NCI-H82 treated with DMSO at 0.1 percent for 48 hours (cell line): ENCODE measurements at regions not wholly inside any gene's neighbourhood (a gene's known extent, or its start where the extent isn't known, plus 50 kb on each side); places are given as distances from the start of the nearest gene placed in this dataset.
"Not testable (repeated sequence)": the region's sequence is repeated elsewhere in the genome, so short reads cannot be mapped to it uniquely, and the experiment has no call there.

Source experiments
- DNase-seq: peaks from one replicate; lab custom pipeline; 2025; ENCODE audit not compliant: unreplicated experiment; lab: John Stamatoyannopoulos, UW

DNA sequence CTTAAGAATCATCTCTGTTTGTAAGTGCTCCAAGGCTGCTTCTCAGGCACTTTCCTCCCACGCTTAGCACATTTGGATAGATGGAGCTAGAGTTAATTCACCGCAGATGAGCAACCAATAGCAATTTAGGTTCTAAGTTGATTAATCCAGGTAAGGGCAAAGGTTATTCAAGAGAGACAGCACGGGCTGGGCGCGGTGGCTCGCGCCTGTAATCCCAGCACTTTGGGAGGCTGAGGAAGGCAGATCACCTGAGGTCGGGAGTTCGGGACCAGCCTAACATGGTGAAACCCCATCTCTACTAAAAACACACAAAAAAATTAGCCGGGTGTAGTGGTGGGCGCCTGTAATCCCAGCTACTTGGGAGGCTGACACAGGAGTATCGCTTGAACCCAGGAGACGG is 54.5 kb upstream of the UNC13C start:
- not testable (repeated sequence) for DNase-seq

- no peak for DNase-seq
These were observed 59.8 kb upstream of the UNC13C start for GRCh38 chr15:53918180-53919079.

DNA sequence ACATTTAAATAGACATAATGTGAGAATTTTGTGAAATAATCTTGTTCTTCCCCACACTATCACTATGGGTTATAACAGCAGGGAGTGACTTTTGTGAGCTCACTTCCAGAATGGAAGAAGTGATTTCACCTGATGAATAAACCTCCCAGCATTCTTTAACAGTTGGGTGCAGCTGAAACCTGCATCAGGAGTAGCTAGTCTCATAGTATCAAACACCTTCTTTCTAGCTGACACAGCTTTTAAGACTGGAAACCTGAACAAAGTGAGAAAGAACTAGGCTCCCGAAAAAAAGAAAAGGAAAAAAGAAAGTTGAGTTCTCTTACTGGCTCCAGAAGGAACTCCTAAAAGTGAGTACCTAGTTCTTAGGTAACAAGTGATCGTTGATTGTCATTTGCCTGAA is 61.1 kb upstream of the UNC13C start:
- DNase-seq: no peak

- DNase-seq: no peak
These were observed 66.8 kb upstream of the UNC13C start for GRCh38 chr15:53911431-53911830.

GRCh38 chr15:53910852-53911251 is 67.4 kb upstream of the UNC13C start:
- no peak for DNase-seq

DNA sequence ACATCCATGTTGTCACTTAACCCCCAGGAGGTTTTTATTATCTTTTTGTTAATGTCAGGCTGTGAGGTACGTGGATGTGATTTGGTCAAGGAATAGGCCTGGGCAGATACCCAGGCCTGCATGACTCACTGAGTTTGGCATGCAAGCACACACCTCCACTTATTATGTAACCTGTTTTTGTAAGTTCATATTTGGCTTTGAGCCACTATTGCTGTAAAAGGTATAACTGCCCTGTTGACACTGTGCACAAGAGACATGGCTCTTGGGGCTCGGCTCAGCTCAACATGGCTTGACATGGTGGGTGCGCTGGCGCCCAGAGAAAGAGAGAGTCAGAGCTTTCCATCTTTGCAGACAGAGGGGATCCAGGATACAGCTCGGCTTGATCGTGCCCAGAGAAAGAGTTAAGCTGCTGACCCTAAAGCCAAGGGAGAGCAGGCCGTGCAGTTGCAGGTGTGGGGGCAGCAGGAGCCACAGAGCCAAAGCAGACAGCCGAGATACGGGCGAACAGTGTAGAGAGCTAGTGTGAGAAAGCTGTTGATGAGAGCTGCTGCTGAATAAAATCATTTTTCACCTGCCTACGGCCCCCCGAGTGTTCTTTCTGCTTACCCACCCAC is 67.9 kb upstream of the UNC13C start:
- no peak for DNase-seq

DNA sequence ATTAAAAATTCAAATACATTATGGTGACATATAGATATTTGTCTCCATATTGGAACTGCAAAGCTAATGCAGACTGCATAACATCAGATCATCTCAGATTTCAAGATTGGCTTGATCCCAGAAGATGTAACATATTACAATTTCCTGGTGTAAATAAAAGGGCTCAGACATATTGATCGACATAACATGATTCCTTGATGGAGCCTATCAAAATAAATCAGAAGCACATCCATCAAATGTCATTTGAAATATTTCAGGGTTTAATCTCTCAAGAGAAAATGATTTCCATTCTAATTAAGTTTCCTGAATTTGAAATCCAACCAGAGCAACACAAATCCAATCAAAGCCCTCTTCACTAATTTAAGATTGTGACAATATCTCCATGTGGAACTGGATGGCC is 75.1 kb upstream of the UNC13C start:
- no peak for DNase-seq

DNA sequence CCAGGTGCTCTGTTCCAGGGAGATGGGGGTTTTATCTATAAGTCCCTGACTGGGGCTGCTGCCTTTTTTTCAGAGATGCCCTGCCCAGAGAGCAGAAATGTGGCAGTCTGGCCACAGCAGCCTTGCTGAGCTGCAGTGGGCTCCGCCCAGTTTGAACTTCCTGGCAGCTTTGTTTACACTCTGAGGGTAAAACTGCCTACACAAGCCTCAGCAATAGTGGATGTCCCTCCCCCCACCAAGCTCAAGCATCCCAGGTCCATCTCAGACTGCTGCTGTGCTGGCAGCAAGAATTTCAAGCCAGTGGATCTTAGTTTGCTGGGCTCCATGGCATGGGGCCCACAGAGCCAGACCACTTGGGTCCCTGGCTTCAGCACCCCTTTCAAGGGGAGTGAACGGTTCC is 84.8 kb upstream of the UNC13C start:
- not testable (repeated sequence) for DNase-seq

DNA sequence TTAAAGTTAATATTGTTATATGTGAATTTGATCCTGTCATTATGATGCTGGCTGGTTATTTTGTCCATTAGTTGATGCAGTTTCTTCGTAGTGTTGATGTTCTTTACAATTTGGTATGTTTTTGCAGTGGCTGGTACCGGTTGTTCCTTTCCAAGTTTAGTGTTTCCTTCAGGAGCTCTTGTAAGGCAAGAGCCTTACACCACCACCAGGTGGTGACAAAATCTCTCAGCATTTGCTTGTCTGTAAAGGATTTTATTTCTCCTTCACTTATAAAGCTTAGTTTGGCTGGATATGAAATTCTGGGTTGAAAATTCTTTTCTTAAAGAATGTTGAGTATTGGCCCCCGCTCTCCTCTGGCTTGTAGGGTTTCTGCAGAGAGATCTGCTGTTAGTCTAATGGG is 86.4 kb upstream of the UNC13C start:
- not testable (repeated sequence) for DNase-seq

DNA sequence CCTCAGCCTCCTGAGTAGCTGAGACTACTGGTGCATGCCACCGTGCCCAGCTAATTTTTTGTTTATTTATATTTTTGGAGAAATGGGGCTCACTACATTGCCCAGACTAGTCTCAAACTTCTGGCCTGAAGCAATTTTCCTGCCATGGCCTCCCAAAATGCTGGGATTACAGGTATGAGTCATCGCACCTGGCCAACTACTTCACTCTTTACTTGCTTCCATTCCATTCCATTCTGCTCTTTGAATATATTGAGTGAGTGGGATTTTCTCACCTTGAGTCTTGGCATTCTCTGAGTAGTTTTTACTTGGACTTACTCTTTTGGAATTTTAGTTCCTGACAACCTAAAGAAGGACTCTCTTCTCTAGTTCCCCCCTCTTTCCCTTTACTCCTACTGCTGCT is 93.8 kb upstream of the UNC13C start:
- no peak for DNase-seq

DNA sequence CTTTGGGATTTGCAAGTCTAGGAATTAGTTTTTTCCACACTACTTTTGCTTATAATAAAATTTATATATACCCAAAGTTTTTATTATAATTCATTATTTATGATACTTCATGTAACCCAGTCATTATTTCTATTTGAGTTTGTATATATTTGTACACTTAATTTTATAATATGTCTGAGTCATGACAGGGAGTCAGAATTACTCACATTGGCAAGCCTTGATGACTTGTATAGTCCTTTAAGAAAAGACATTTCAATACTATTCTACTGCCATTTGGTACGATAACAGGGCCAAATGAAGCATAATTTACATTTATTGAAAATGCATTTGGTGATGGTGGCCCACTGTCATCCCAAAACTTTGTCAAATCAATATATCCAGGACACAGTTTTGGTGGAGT is 95.9 kb upstream of the UNC13C start:
- DNase-seq: no peak

DNA sequence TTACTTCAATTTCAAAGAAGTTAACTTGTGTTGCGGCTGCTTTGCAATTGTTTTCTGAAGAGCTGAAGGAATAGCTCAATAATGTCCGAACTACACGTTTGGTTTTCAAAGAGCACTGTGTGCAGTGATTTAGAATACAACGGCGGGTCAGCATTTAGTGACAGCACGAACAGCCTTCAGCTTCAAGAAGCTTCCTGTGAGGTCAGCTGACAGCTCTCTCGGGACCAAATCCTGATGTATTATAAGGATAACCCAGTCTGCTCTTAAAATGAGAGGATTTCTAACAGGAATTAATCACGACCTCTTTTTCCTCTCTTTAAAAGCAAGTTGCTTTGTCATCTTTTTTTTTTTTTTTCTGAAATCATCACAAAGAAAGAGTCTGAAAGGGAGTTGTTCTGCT is 97.9 kb upstream of the UNC13C start:
- DNase-seq: no peak

DNA sequence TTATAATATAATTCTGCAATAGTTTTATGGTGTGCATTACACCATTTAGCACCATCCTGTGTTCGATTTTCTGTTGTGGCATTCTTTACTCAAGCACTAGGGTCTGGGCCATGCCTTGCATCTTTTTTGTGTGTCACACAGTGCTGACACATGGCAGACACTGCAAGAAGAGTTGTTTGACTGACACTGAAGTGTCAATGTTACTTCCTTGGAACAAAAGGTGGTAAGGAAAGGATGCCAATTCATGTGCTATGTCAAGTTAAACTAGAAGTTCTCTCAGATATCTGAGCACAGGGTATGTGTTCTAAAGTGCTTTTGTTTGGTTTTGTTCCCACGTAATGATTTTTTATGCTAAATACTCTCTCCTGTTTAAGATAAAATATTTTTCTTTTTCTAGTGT is 102.5 kb upstream of the UNC13C start:
- no peak for DNase-seq

DNA sequence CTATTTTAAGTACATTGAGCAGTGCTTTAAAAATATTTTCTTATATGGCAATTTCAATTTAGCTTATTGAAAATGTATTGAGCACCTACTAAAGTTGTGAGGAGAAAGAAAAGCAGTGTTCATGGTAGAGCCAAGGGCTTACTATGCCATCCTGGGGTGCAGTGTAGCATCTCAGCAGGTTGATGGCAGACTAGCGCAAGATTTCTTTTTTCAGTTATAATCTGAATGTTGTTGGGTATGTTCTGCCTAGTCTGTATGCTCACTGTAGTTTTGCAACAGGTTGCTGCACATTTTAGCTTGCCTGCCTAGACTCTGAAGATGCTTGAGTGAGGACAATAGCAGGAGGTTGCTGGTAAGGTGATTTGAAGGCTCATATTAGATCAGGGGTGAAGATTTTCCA is 103.1 kb upstream of the UNC13C start:
- DNase-seq: no peak

GRCh38 chr15:53872410-53872809 is 105.8 kb upstream of the UNC13C start:
- no peak for DNase-seq

GRCh38 chr15:53869806-53870073 is 108.5 kb upstream of the UNC13C start:
- no peak for DNase-seq

- no peak for DNase-seq
These were observed 109.0 kb upstream of the UNC13C start for GRCh38 chr15:53869044-53869805.

DNA sequence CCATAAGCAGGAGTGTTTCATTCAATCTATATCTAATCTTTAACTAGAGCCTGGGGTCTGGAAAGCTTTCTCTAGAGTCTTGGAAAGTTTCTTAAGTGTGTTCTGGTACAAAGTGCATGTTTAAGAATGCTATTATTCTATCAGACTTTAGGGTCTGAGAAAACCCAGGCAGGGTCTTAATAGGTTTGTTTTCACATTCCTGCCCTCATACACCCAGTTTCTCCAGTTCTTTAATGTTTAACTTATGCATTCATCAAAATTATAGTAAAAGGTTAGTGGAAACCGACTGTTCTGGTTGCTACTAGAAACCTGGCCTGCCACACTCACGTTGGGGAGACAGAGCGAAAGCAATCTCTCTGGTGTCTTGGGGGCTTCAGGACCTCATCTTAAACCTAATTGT is 102.9 kb upstream of the WDR72 start:
- DNase-seq: no peak

- no peak for DNase-seq
These were observed 102.3 kb upstream of the WDR72 start for GRCh38 chr15:53861792-53862191.

- no peak for DNase-seq
These were observed 91.8 kb upstream of the WDR72 start for GRCh38 chr15:53851110-53851848.

DNA sequence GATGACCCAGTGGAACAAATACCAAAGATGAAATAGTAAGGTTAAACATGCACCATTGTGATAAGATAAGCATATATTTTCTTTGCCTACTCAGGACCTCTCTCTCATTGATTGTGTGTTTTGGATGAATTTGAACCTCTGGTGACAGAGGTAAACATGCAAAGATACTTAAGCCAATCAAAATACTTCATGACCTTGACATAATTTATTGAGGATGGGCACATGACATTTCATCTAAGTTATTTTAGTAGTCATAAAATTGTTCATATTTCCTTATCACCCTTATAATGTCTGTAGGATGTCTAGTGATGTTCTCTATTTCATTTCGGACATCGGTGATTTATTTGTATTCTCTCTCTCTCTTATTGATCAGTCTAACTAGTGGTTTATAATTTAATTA is 88.3 kb upstream of the WDR72 start:
- no peak for DNase-seq

GRCh38 chr15:53844634-53845033 is 85.2 kb upstream of the WDR72 start:
- DNase-seq: no peak
